ENCODE measurements at regions not wholly inside any gene's neighbourhood (a gene's known extent, or its start where the extent isn't known, plus 50 kb on each side); places are given as distances from the start of the nearest gene placed in this dataset.

- no peak for DNase-seq (ENCODE audit: low read depth, low spot score)
These were observed 134.7 kb upstream of the MGAT5 start for GRCh38 chr2:134119117-134119712.

GRCh38 chr2:134119713-134120405 is 134.0 kb upstream of the MGAT5 start:
- peak; percentile 93 for DNase-seq (ENCODE audit: low read depth, low spot score)

GRCh38 chr2:134120406-134120732 is 133.5 kb upstream of the MGAT5 start:
- DNase-seq (ENCODE audit: low read depth, low spot score): no peak

- DNase-seq (ENCODE audit: low read depth, low spot score): peak; percentile 64
These were observed 132.9 kb upstream of the MGAT5 start for GRCh38 chr2:134120733-134121630.

- DNase-seq (ENCODE audit: low read depth, low spot score): peak; percentile 48
These were observed 131.3 kb upstream of the MGAT5 start for GRCh38 chr2:134122610-134123009.

GRCh38 chr2:134123332-134123731 is 130.5 kb upstream of the MGAT5 start:
- DNase-seq (ENCODE audit: low read depth, low spot score): no peak

GRCh38 chr2:134124047-134124753 is 129.7 kb upstream of the MGAT5 start:
- no peak for DNase-seq (ENCODE audit: low read depth, low spot score)

GRCh38 chr2:134127496-134127895 is 126.4 kb upstream of the MGAT5 start:
- no peak for DNase-seq (ENCODE audit: low read depth, low spot score)

GRCh38 chr2:134128746-134129145 is 125.1 kb upstream of the MGAT5 start:
- DNase-seq (ENCODE audit: low read depth, low spot score): no peak

GRCh38 chr2:134129900-134130537 is 123.9 kb upstream of the MGAT5 start:
- DNase-seq (ENCODE audit: low read depth, low spot score): no peak

GRCh38 chr2:134131681-134132489 is 122.0 kb upstream of the MGAT5 start:
- DNase-seq (ENCODE audit: low read depth, low spot score): no peak

- DNase-seq (ENCODE audit: low read depth, low spot score): no peak
These were observed 121.4 kb upstream of the MGAT5 start for GRCh38 chr2:134132490-134132857.

- DNase-seq (ENCODE audit: low read depth, low spot score): no peak
These were observed 120.1 kb upstream of the MGAT5 start for GRCh38 chr2:134133622-134134312.

- DNase-seq (ENCODE audit: low read depth, low spot score): no peak
These were observed 119.6 kb upstream of the MGAT5 start for GRCh38 chr2:134134313-134134706.

- no peak for DNase-seq (ENCODE audit: low read depth, low spot score)
These were observed 119.0 kb upstream of the MGAT5 start for GRCh38 chr2:134134827-134135226.

GRCh38 chr2:134135793-134136192 is 118.1 kb upstream of the MGAT5 start:
- DNase-seq (ENCODE audit: low read depth, low spot score): no peak

GRCh38 chr2:134136731-134137130 is 117.1 kb upstream of the MGAT5 start:
- no peak for DNase-seq (ENCODE audit: low read depth, low spot score)

- no peak for DNase-seq (ENCODE audit: low read depth, low spot score)
These were observed 116.7 kb upstream of the MGAT5 start for GRCh38 chr2:134137182-134137611.

GRCh38 chr2:134138115-134138514 is 115.8 kb upstream of the MGAT5 start:
- no peak for DNase-seq (ENCODE audit: low read depth, low spot score)

- no peak for DNase-seq (ENCODE audit: low read depth, low spot score)
These were observed 114.3 kb upstream of the MGAT5 start for GRCh38 chr2:134139611-134140010.

Data from ELF-1 (cell line).